ACC112 (cell line): ENCODE measurements at regions not wholly inside any gene's neighbourhood (a gene's known extent, or its start where the extent isn't known, plus 50 kb on each side); places are given as distances from the start of the nearest gene placed in this dataset.
A peak's percentile ranks its signal among the peaks of the same experiment; 100 is the strongest.

Experiments
- H2AFZ ChIP-seq: fragments of 200-600 bp; sonication (generic); one replicate; pipeline ENCODE4 v1.6.0; 2017; ENCODE audit warnings: antibody characterized with exemption, low read length; ENCODE audit not compliant: unreplicated experiment
- H3K27ac ChIP-seq: fragments of 200-600 bp; sonication (generic); 2 replicates; pipeline ENCODE4 v1.5.1; 2014; ENCODE audit warnings: low read depth, mild to moderate bottlenecking, antibody characterized with exemption, low read length, moderate library complexity
- H3K27me3 ChIP-seq: fragments of 200-600 bp; sonication (generic); 2 replicates; pipeline ENCODE4 v1.6.1; 2014; ENCODE audit warnings: mild to moderate bottlenecking, antibody characterized with exemption, low read length, moderate library complexity, mixed read lengths; ENCODE audit not compliant: insufficient read depth
- H3K36me3 ChIP-seq: fragments of 200-600 bp; sonication (generic); 2 replicates; pipeline ENCODE4 v1.6.1; 2016; ENCODE audit warnings: mild to moderate bottlenecking, antibody characterized with exemption, low read length, moderate library complexity, mixed read lengths; ENCODE audit not compliant: insufficient read depth
- H3K4me1 ChIP-seq: fragments of 200-600 bp; sonication (generic); one replicate; pipeline ENCODE4 v1.6.1; 2016; ENCODE audit warnings: low read length, mixed read lengths; ENCODE audit not compliant: insufficient read depth, unreplicated experiment, control insufficient read depth
- H3K4me3 ChIP-seq: fragments of 200-600 bp; sonication (generic); 2 replicates; pipeline ENCODE4 v1.5.1; 2014; ENCODE audit warnings: mild to moderate bottlenecking, low read depth, low read length
- H3K79me2 ChIP-seq: fragments of 200-600 bp; sonication (generic); one replicate; pipeline ENCODE4 v1.6.0; 2016; ENCODE audit warnings: low read length; ENCODE audit not compliant: control insufficient read depth, unreplicated experiment, insufficient read depth

GRCh38 chr1:58882322-58882948 lies 98.6 kb upstream of the JUN start:
- Histone ChIP-seq H2AFZ (no peak overlapping the region), H3K27me3 (no peaks in the 10 kb centered on the region), H3K79me2 (no peaks in the 10 kb centered on the region), H3K4me3 (no peak overlapping the region; the same call in 1 of the 2 replicates), H3K4me1 (peaks cover 68% of the 10 kb centered on the region), H3K27ac (peak overlapping the region; percentile 88), H3K36me3 (no peaks in the 10 kb centered on the region)

- no peak overlapping the region for H2AFZ ChIP-seq
- H3K36me3 ChIP-seq, result no peaks in the 10 kb centered on the region
- H3K4me3 ChIP-seq, result no peak overlapping the region
- H3K4me1 ChIP-seq, result peaks cover 72% of the 10 kb centered on the region
- H3K27ac ChIP-seq, result peak overlapping the region; percentile 88
- no peaks in the 10 kb centered on the region for H3K79me2 ChIP-seq
- H3K27me3 ChIP-seq, result no peaks in the 10 kb centered on the region
Observed at GRCh38 chr1:58883037-58883887, 99.4 kb upstream of the JUN start.

GRCh38 chr1:58883888-58884482 lies 100.1 kb upstream of the JUN start:
- no peaks in the 10 kb centered on the region for H3K27me3 ChIP-seq
- no peaks in the 10 kb centered on the region for H3K36me3 ChIP-seq
- no peaks in the 10 kb centered on the region for H3K79me2 ChIP-seq
- H2AFZ ChIP-seq, result no peak overlapping the region
- peaks cover 76% of the 10 kb centered on the region for H3K4me1 ChIP-seq
- peak overlapping the region; percentile 88 for H3K27ac ChIP-seq
- H3K4me3 ChIP-seq, result no peak overlapping the region

GRCh38 chr1:58884706-58885661 lies 101.1 kb upstream of the JUN start:
- peaks cover 71% of the 10 kb centered on the region for H3K4me1 ChIP-seq
- H3K4me3 ChIP-seq, result no peak overlapping the region
- no peaks in the 10 kb centered on the region for H3K36me3 ChIP-seq
- H3K27ac ChIP-seq, result peak overlapping the region; percentile 88; the same call in 1 of the 2 replicates
- no peaks in the 10 kb centered on the region for H3K27me3 ChIP-seq
- peak overlapping the region; percentile 54 for H2AFZ ChIP-seq
- H3K79me2 ChIP-seq, result no peaks in the 10 kb centered on the region

- Histone ChIP-seq H3K36me3 (no peaks in the 10 kb centered on the region), H3K27me3 (no peaks in the 10 kb centered on the region), H3K27ac (peak overlapping the region; percentile 82), H3K4me3 (no peak overlapping the region), H3K79me2 (no peaks in the 10 kb centered on the region), H3K4me1 (peaks cover 68% of the 10 kb centered on the region), H2AFZ (peak overlapping the region; percentile 27)
Observed at GRCh38 chr1:58885998-58886397, 102.2 kb upstream of the JUN start.

- Histone ChIP-seq H3K36me3 (no peaks in the 10 kb centered on the region), H3K4me3 (no peak overlapping the region), H3K79me2 (no peaks in the 10 kb centered on the region), H3K4me1 (peaks cover 62% of the 10 kb centered on the region), H3K27me3 (no peaks in the 10 kb centered on the region), H3K27ac (peak overlapping the region; percentile 82), H2AFZ (peak overlapping the region; percentile 27)
Observed at GRCh38 chr1:58886611-58887010, 102.8 kb upstream of the JUN start.

- Histone ChIP-seq H3K27ac (peak overlapping the region; percentile 82), H3K79me2 (no peaks in the 10 kb centered on the region), H3K36me3 (no peaks in the 10 kb centered on the region), H3K4me3 (no peak overlapping the region), H3K27me3 (no peaks in the 10 kb centered on the region), H2AFZ (no peak overlapping the region), H3K4me1 (peaks cover 57% of the 10 kb centered on the region)
Observed at GRCh38 chr1:58887059-58887458, 103.2 kb upstream of the JUN start.

- Histone ChIP-seq H3K4me1 (peaks cover 41% of the 10 kb centered on the region), H2AFZ (no peak overlapping the region), H3K79me2 (no peaks in the 10 kb centered on the region), H3K36me3 (no peaks in the 10 kb centered on the region), H3K27ac (no peak overlapping the region), H3K27me3 (no peaks in the 10 kb centered on the region), H3K4me3 (no peak overlapping the region)
Observed at GRCh38 chr1:58888833-58889232, 105.0 kb upstream of the JUN start.

GRCh38 chr1:58890113-58890512 lies 106.3 kb upstream of the JUN start:
- Histone ChIP-seq H2AFZ (no peak overlapping the region), H3K36me3 (no peaks in the 10 kb centered on the region), H3K79me2 (no peaks in the 10 kb centered on the region), H3K4me1 (peaks cover 33% of the 10 kb centered on the region), H3K27ac (no peak overlapping the region), H3K4me3 (no peak overlapping the region), H3K27me3 (no peaks in the 10 kb centered on the region)

GRCh38 chr1:58890609-58891008 lies 106.8 kb upstream of the JUN start:
- no peaks in the 10 kb centered on the region for H3K79me2 ChIP-seq
- H3K27ac ChIP-seq, result no peak overlapping the region
- no peak overlapping the region for H3K4me3 ChIP-seq
- H3K27me3 ChIP-seq, result no peaks in the 10 kb centered on the region
- H3K4me1 ChIP-seq, result peaks cover 29% of the 10 kb centered on the region
- H3K36me3 ChIP-seq, result no peaks in the 10 kb centered on the region
- no peak overlapping the region for H2AFZ ChIP-seq
